Effector CD8-positive, alpha-beta T cell (primary cell): ENCODE measurements at regions not wholly inside any gene's neighbourhood (a gene's known extent, or its start where the extent isn't known, plus 50 kb on each side); places are given as distances from the start of the nearest gene placed in this dataset.
"Not testable (repeated sequence)": the region's sequence is repeated elsewhere in the genome, so short reads cannot be mapped to it uniquely, and the experiment has no call there.

ENCODE experiments used
- DNase-seq: peaks from one replicate; lab custom pipeline; 2025; lab: John Stamatoyannopoulos, UW

- no peak for DNase-seq
Observed at GRCh38 chr20:20795119-20795518, 82.7 kb upstream of the RALGAPA2 start.

- no peak for DNase-seq
Observed at GRCh38 chr20:20793591-20793990, 81.1 kb upstream of the RALGAPA2 start.

- DNase-seq = no peak
Observed at GRCh38 chr20:20791664-20792568, 79.5 kb upstream of the RALGAPA2 start.

- no peak for DNase-seq
Observed at GRCh38 chr20:20788308-20788707, 75.9 kb upstream of the RALGAPA2 start.

- DNase-seq = no peak
Observed at GRCh38 chr20:20786428-20786827, 74.0 kb upstream of the RALGAPA2 start.

GRCh38 chr20:20785226-20785625 is 72.8 kb upstream of the RALGAPA2 start:
- no peak for DNase-seq

- not testable (repeated sequence) for DNase-seq
Observed at GRCh38 chr20:20784450-20784849, 72.0 kb upstream of the RALGAPA2 start.

GRCh38 chr20:20783450-20783849 is 71.0 kb upstream of the RALGAPA2 start:
- DNase-seq = no peak

- no peak for DNase-seq
Observed at GRCh38 chr20:20782755-20783154, 70.3 kb upstream of the RALGAPA2 start.

GRCh38 chr20:20782231-20782630 is 69.8 kb upstream of the RALGAPA2 start:
- DNase-seq = no peak

GRCh38 chr20:20781029-20781428 is 68.6 kb upstream of the RALGAPA2 start:
- DNase-seq = no peak

- DNase-seq = no peak
Observed at GRCh38 chr20:20780127-20780824, 67.8 kb upstream of the RALGAPA2 start.

GRCh38 chr20:20778676-20779075 is 66.2 kb upstream of the RALGAPA2 start:
- no peak for DNase-seq

- DNase-seq = no peak
Observed at GRCh38 chr20:20772497-20773085, 60.1 kb upstream of the RALGAPA2 start.

- no peak for DNase-seq
Observed at GRCh38 chr20:20768202-20768815, 55.9 kb upstream of the RALGAPA2 start.

GRCh38 chr20:20765696-20766365 is 53.4 kb upstream of the RALGAPA2 start:
- DNase-seq = no peak

- no peak for DNase-seq
Observed at GRCh38 chr20:20763650-20764049, 51.2 kb upstream of the RALGAPA2 start.
